HepG2 (cell line): ENCODE measurements at regions not wholly inside any gene's neighbourhood (a gene's known extent, or its start where the extent isn't known, plus 50 kb on each side); places are given as distances from the start of the nearest gene placed in this dataset.

Source experiments
- AHDC1 ChIP-seq: sonication (generic); formaldehyde crosslinking; IDR thresholded peaks from 2 replicates; pipeline ENCODE4 v1.5.1; 2020; ENCODE audit warnings: mild to moderate bottlenecking, missing genetic modification reagents, borderline replicate concordance
- BHLHE40 ChIP-seq: IDR thresholded peaks from 2 replicates; pipeline ENCODE4 v1.6.1; 2011; ENCODE audit warnings: low read length, improper control_type of control experiment
- JUN ChIP-seq: sonication (generic); formaldehyde crosslinking; IDR thresholded peaks from 2 replicates; pipeline ENCODE4 v1.4.0; 2020; ENCODE audit warnings: mild to moderate bottlenecking, missing genetic modification reagents
- MLXIP ChIP-seq: sonication (generic); formaldehyde crosslinking; IDR thresholded peaks from 2 replicates; pipeline ENCODE4 v1.9.0; 2021; ENCODE audit warnings: missing genetic modification reagents, borderline replicate concordance
- POLR2A ChIP-seq, 2 experiments: IDR thresholded peaks; 2 replicates each; pipeline ENCODE4 v1.6.1; 2011; ENCODE audit warnings: low read depth in 2 of 2, low read length in 2 of 2, mild to moderate bottlenecking in 1 of 2, moderate library complexity in 1 of 2; ENCODE audit not compliant: insufficient read depth in 1 of 2
- POLR2AphosphoS5 ChIP-seq: IDR thresholded peaks from 2 replicates; pipeline ENCODE4 v1.6.1; 2012; ENCODE audit warnings: low read depth, low read length
- ZNF772 ChIP-seq: sonication (generic); formaldehyde crosslinking; IDR thresholded peaks from 2 replicates; pipeline ENCODE4 v1.5.0; 2020; ENCODE audit warnings: mild to moderate bottlenecking, missing genetic modification reagents
- TF ChIP-seq, protein P1 (sequence below): sonication (generic); formaldehyde crosslinking; IDR thresholded peaks from 2 replicates; pipeline ENCODE4 v1.4.0; 2020; ENCODE audit warnings: missing genetic modification reagents
- TF ChIP-seq, protein P2 (sequence below): sonication (generic); formaldehyde crosslinking; IDR thresholded peaks from 2 replicates; pipeline ENCODE4 v1.8.1; 2022; ENCODE audit warnings: low read depth, mild to moderate bottlenecking, missing genetic modification reagents
- TF ChIP-seq, protein P3 (sequence below): sonication (generic); formaldehyde crosslinking; IDR thresholded peaks from 2 replicates; pipeline ENCODE4 v1.5.0; 2020; ENCODE audit warnings: mild to moderate bottlenecking, missing genetic modification reagents, moderate library complexity

DNA sequence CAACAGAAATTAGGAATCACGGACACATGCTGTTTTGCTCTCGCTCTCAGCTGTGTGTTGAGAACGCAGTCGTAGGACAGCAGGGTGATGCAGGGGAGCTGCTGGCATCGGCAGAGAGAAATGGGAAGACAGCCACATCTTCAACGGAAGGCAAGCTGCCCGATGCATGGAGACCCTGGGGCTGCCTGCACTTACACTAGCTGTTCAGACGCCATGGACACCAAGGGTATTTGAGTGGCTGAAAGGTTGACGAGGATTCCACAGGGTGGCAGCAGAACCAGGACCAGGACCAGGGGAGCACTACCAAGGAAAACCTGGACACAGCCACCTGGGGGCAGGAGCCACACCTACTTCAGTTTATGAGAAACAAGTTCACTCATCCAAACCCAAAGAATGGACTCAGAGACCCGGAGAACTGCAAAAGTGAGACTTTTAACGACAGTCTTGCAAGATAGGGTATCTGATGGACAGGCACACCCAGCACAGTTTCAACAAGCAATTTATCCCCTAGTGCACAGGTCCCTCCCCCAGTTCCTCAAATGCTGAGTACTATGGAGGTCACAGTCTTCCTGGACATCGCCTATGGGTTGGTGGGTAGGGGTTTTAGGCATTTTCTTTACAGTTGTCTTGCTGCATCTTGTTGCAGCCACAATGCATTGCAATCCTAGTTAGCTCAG lies 56.3 kb upstream of the ENTPD6 start:
- TF ChIP-seq POLR2AphosphoS5 (no peak), JUN (no peak), POLR2A (IDR thresholded peaks at IDR 0.05; ENCODE audit: insufficient read depth in 1 of 2, low read depth in 2 of 2, low read length in 2 of 2) (no peak), MLXIP (CRISPR knock-in tag) (no peak), AHDC1 (CRISPR knock-in tag) (no peak), BHLHE40 (no peak), ZNF772 (no peak)
- TF ChIP-seq, protein P1, sequence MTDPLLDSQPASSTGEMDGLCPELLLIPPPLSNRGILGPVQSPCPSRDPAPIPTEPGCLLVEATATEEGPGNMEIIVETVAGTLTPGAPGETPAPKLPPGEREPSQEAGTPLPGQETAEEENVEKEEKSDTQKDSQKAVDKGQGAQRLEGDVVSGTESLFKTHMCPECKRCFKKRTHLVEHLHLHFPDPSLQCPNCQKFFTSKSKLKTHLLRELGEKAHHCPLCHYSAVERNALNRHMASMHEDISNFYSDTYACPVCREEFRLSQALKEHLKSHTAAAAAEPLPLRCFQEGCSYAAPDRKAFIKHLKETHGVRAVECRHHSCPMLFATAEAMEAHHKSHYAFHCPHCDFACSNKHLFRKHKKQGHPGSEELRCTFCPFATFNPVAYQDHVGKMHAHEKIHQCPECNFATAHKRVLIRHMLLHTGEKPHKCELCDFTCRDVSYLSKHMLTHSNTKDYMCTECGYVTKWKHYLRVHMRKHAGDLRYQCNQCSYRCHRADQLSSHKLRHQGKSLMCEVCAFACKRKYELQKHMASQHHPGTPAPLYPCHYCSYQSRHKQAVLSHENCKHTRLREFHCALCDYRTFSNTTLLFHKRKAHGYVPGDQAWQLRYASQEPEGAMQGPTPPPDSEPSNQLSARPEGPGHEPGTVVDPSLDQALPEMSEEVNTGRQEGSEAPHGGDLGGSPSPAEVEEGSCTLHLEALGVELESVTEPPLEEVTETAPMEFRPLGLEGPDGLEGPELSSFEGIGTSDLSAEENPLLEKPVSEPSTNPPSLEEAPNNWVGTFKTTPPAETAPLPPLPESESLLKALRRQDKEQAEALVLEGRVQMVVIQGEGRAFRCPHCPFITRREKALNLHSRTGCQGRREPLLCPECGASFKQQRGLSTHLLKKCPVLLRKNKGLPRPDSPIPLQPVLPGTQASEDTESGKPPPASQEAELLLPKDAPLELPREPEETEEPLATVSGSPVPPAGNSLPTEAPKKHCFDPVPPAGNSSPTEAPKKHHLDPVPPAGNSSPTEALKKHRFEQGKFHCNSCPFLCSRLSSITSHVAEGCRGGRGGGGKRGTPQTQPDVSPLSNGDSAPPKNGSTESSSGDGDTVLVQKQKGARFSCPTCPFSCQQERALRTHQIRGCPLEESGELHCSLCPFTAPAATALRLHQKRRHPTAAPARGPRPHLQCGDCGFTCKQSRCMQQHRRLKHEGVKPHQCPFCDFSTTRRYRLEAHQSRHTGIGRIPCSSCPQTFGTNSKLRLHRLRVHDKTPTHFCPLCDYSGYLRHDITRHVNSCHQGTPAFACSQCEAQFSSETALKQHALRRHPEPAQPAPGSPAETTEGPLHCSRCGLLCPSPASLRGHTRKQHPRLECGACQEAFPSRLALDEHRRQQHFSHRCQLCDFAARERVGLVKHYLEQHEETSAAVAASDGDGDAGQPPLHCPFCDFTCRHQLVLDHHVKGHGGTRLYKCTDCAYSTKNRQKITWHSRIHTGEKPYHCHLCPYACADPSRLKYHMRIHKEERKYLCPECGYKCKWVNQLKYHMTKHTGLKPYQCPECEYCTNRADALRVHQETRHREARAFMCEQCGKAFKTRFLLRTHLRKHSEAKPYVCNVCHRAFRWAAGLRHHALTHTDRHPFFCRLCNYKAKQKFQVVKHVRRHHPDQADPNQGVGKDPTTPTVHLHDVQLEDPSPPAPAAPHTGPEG (CRISPR knock-in tag), result no peak
- TF ChIP-seq, protein P2, sequence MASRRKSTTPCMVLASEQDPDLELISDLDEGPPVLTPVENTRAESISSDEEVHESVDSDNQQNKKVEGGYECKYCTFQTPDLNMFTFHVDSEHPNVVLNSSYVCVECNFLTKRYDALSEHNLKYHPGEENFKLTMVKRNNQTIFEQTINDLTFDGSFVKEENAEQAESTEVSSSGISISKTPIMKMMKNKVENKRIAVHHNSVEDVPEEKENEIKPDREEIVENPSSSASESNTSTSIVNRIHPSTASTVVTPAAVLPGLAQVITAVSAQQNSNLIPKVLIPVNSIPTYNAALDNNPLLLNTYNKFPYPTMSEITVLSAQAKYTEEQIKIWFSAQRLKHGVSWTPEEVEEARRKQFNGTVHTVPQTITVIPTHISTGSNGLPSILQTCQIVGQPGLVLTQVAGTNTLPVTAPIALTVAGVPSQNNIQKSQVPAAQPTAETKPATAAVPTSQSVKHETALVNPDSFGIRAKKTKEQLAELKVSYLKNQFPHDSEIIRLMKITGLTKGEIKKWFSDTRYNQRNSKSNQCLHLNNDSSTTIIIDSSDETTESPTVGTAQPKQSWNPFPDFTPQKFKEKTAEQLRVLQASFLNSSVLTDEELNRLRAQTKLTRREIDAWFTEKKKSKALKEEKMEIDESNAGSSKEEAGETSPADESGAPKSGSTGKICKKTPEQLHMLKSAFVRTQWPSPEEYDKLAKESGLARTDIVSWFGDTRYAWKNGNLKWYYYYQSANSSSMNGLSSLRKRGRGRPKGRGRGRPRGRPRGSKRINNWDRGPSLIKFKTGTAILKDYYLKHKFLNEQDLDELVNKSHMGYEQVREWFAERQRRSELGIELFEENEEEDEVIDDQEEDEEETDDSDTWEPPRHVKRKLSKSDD (CRISPR knock-in tag), result peak; percentile 35; the same call in 1 of the 2 replicates
- TF ChIP-seq, protein P3, sequence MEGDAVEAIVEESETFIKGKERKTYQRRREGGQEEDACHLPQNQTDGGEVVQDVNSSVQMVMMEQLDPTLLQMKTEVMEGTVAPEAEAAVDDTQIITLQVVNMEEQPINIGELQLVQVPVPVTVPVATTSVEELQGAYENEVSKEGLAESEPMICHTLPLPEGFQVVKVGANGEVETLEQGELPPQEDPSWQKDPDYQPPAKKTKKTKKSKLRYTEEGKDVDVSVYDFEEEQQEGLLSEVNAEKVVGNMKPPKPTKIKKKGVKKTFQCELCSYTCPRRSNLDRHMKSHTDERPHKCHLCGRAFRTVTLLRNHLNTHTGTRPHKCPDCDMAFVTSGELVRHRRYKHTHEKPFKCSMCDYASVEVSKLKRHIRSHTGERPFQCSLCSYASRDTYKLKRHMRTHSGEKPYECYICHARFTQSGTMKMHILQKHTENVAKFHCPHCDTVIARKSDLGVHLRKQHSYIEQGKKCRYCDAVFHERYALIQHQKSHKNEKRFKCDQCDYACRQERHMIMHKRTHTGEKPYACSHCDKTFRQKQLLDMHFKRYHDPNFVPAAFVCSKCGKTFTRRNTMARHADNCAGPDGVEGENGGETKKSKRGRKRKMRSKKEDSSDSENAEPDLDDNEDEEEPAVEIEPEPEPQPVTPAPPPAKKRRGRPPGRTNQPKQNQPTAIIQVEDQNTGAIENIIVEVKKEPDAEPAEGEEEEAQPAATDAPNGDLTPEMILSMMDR, result peak; percentile 89
